Vagina (tissue), 2 donors: ENCODE measurements at regions not wholly inside any gene's neighbourhood (a gene's known extent, or its start where the extent isn't known, plus 50 kb on each side); places are given as distances from the start of the nearest gene placed in this dataset.

Experiments used
- DNase-seq, 2 donors: peaks; one replicate each; pipeline ENCODE4 v3.0.0-alpha.2; 2017; ENCODE audit errors: extremely low spot score in 2 of 2
- H3K27ac ChIP-seq: fragments of 200-600 bp; sonication (generic); one replicate; pipeline ENCODE4 v1.5.1; 2019
- H3K27me3 ChIP-seq: fragments of 200-600 bp; sonication (generic); one replicate; pipeline ENCODE4 v1.5.1; 2019
- H3K36me3 ChIP-seq, 2 donors: fragments of 200-600 bp; sonication (generic); one replicate each; pipeline ENCODE4 v1.5.1; 2017 to 2019
- H3K4me1 ChIP-seq: fragments of 200-600 bp; sonication (generic); one replicate; pipeline ENCODE4 v1.5.1; 2019
- H3K4me3 ChIP-seq, 2 donors: fragments of 200-600 bp; sonication (generic); 1 replicate in 1 of 2; 2 replicates in 1 of 2; pipeline ENCODE4 v1.5.1; 2016 to 2019
- H3K9me3 ChIP-seq: fragments of 200-600 bp; sonication (generic); one replicate; pipeline ENCODE4 v1.5.1; 2019
- CTCF ChIP-seq, 3 experiments: fragments of 450-650 bp in 2 of 3; fragments of 200-600 bp in 1 of 3; sonication (generic) in 1 of 3; IDR thresholded peaks; one replicate each; pipeline ENCODE4 v1.5.1; 2017 to 2019; ENCODE audit warnings: antibody characterized with exemption in 3 of 3, mild to moderate bottlenecking in 2 of 3, moderate library complexity in 2 of 3
- POLR2A ChIP-seq, 2 donors: fragments of 450-650 bp; IDR thresholded peaks; one replicate each; pipeline ENCODE4 v1.6.1; 2017; ENCODE audit warnings: antibody characterized with exemption in 2 of 2, mild to moderate bottlenecking in 2 of 2, moderate library complexity in 2 of 2
- POLR2AphosphoS5 ChIP-seq, 2 donors: sonication (generic); formaldehyde crosslinking; IDR thresholded peaks; one replicate each; pipeline ENCODE4 v1.9.0; 2017; ENCODE audit warnings: antibody characterized with exemption in 2 of 2, mild to moderate bottlenecking in 2 of 2, low read depth in 1 of 2; ENCODE audit not compliant: insufficient read depth in 1 of 2
- intact Hi-C: fragments of 100-400 bp; cut with DNase I; formaldehyde crosslinking; loops from one replicate; pipeline ENCODE4 v1.15.1; 2023

GRCh38 chr20:4607287-4607713, 79.0 kb upstream of the PRNP start:
- peak in 1 of 2 donors; percentile 25 for DNase-seq
- no peak overlapping the region for H3K4me3 ChIP-seq
- H3K27me3 ChIP-seq: no peaks in the 10 kb centered on the region
- peak overlapping the region; percentile 44 for H3K27ac ChIP-seq
- H3K36me3 ChIP-seq: no peaks in the 10 kb centered on the region
- no peak for TF ChIP-seq POLR2A (IDR thresholded peaks at IDR 0.05)
- peak in 1 of 2 donors; percentile 48 for TF ChIP-seq POLR2AphosphoS5 (IDR thresholded peaks at IDR 0.05; ENCODE audit: insufficient read depth in 1 of 2, low read depth in 1 of 2)
- peak; percentile 94 to 98 (median 97) for TF ChIP-seq CTCF (IDR thresholded peaks at IDR 0.05)
- no peaks in the 10 kb centered on the region for H3K9me3 ChIP-seq
- no peaks in the 10 kb centered on the region for H3K4me1 ChIP-seq
- intact Hi-C loops: loop anchor here (2.0 kb wide), 1 partner anchor 114 kb away; the partner anchor contains the start of gene PRND

- TF ChIP-seq POLR2AphosphoS5 (IDR thresholded peaks at IDR 0.05; ENCODE audit: insufficient read depth in 1 of 2, low read depth in 1 of 2): no peak
- no peak for TF ChIP-seq CTCF (IDR thresholded peaks at IDR 0.05)
- TF ChIP-seq POLR2A (IDR thresholded peaks at IDR 0.05): no peak
- intact Hi-C loops: loop anchor here (2.0 kb wide), 1 partner anchor 115 kb away; the partner anchor contains the start of gene PRND
These were observed 80.2 kb upstream of the PRNP start for GRCh38 chr20:4606051-4606450.

GRCh38 chr20:4605166-4605565, 81.1 kb upstream of the PRNP start:
- DNase-seq: no peak
- intact Hi-C loops: no loop called here
- TF ChIP-seq CTCF (IDR thresholded peaks at IDR 0.05) (no peak), POLR2AphosphoS5 (IDR thresholded peaks at IDR 0.05; ENCODE audit: insufficient read depth in 1 of 2, low read depth in 1 of 2) (no peak), POLR2A (IDR thresholded peaks at IDR 0.05) (no peak)
- Histone ChIP-seq H3K36me3 (no peaks in the 10 kb centered on the region), H3K4me1 (peaks cover 6% of the 10 kb centered on the region), H3K4me3 (no peak overlapping the region), H3K9me3 (no peaks in the 10 kb centered on the region), H3K27me3 (no peaks in the 10 kb centered on the region), H3K27ac (no peak overlapping the region)

More at GRCh38 chr20:4606051-4606450, 80.2 kb upstream of the PRNP start:
- no peaks in the 10 kb centered on the region for H3K27me3 ChIP-seq
- H3K36me3 ChIP-seq: no peaks in the 10 kb centered on the region
- H3K4me3 ChIP-seq: no peak overlapping the region
- H3K9me3 ChIP-seq: no peaks in the 10 kb centered on the region
- no peak overlapping the region for H3K27ac ChIP-seq
- DNase-seq: no peak
- peaks cover 6% of the 10 kb centered on the region for H3K4me1 ChIP-seq

- no peak for TF ChIP-seq POLR2A (IDR thresholded peaks at IDR 0.05)
- no peak for TF ChIP-seq POLR2AphosphoS5 (IDR thresholded peaks at IDR 0.05; ENCODE audit: insufficient read depth in 1 of 2, low read depth in 1 of 2)
- TF ChIP-seq CTCF (IDR thresholded peaks at IDR 0.05): no peak
- H3K27me3 ChIP-seq: no peaks in the 10 kb centered on the region
- intact Hi-C loops: no loop called here
- no peak overlapping the region for H3K27ac ChIP-seq
- H3K36me3 ChIP-seq: no peaks in the 10 kb centered on the region
- no peak for DNase-seq
- H3K4me1 ChIP-seq: peaks cover 6% of the 10 kb centered on the region
- H3K4me3 ChIP-seq: no peak overlapping the region
- H3K9me3 ChIP-seq: no peaks in the 10 kb centered on the region
These were observed 81.7 kb upstream of the PRNP start for GRCh38 chr20:4604580-4604979.

- Histone ChIP-seq H3K36me3 (no peaks in the 10 kb centered on the region), H3K4me3 (no peak overlapping the region), H3K27ac (peak overlapping the region; percentile 14), H3K4me1 (peaks cover 6% of the 10 kb centered on the region), H3K27me3 (no peaks in the 10 kb centered on the region), H3K9me3 (no peaks in the 10 kb centered on the region)
- no peak for DNase-seq
- no peak for TF ChIP-seq POLR2AphosphoS5 (IDR thresholded peaks at IDR 0.05; ENCODE audit: insufficient read depth in 1 of 2, low read depth in 1 of 2)
- no peak for TF ChIP-seq POLR2A (IDR thresholded peaks at IDR 0.05)
- no peak for TF ChIP-seq CTCF (IDR thresholded peaks at IDR 0.05)
- intact Hi-C loops: no loop called here
These were observed 82.5 kb upstream of the PRNP start for GRCh38 chr20:4603724-4604123.
